OCI-LY7 (cell line): ENCODE measurements at regions not wholly inside any gene's neighbourhood (a gene's known extent, or its start where the extent isn't known, plus 50 kb on each side); places are given as distances from the start of the nearest gene placed in this dataset.

Experiments
- EZH2phosphoT487 ChIP-seq: fragments of 200-600 bp; sonication (generic); IDR thresholded peaks from 2 replicates; pipeline ENCODE4 v1.6.1; 2018; ENCODE audit warnings: low read depth, borderline replicate concordance, mild to moderate bottlenecking, mixed run types, antibody characterized with exemption, low read length, moderate library complexity, mixed read lengths
- TF ChIP-seq, protein P1 (sequence below): fragments of 200-600 bp; sonication (generic); conservative IDR thresholded peaks from 2 replicates; pipeline ENCODE4 v1.5.1; 2014; ENCODE audit warnings: mild to moderate bottlenecking, antibody characterized with exemption, low read length, moderate library complexity, mixed read lengths

DNA sequence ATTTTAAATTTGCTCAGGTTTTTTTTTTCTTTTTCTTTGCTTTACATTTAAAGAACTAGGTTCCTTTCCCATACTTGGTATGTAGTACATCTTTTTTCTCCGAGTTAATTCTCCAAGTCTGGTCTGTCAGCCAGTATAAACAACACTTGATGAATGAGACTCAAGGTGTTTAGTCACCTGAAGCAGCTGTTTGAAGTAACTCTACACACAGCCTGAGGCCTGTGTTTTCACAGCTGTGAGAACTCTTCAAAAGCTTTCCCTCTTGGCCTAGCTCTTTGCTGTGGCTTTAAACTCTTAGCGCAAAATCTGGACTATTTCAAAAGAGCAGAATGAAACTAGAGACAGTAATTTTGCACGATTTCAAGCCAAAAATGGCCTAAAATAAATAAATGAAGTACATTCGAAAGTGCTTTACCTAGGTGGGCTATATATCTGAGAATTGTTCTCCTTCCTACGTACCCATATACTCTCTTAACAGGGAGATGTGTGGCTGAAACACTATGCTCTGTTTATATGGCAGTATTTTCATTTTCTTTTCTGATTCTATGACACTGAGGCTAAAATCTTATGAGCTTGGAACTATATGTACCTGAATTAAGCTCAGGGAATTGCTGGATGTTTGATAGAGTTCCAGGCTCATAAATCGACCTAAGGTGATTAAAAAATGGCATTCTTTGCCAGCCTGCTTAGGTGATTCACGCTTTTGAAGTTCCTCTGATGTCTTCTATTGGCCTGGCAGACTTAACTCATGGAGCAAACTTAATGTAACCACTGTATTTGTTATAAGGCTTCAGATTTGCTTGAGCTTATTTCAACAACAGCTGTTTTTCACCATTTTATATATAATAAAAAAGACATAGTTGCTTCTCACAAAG lies 1044.1 kb upstream of the ZEB2 start:
- TF ChIP-seq, protein P1, sequence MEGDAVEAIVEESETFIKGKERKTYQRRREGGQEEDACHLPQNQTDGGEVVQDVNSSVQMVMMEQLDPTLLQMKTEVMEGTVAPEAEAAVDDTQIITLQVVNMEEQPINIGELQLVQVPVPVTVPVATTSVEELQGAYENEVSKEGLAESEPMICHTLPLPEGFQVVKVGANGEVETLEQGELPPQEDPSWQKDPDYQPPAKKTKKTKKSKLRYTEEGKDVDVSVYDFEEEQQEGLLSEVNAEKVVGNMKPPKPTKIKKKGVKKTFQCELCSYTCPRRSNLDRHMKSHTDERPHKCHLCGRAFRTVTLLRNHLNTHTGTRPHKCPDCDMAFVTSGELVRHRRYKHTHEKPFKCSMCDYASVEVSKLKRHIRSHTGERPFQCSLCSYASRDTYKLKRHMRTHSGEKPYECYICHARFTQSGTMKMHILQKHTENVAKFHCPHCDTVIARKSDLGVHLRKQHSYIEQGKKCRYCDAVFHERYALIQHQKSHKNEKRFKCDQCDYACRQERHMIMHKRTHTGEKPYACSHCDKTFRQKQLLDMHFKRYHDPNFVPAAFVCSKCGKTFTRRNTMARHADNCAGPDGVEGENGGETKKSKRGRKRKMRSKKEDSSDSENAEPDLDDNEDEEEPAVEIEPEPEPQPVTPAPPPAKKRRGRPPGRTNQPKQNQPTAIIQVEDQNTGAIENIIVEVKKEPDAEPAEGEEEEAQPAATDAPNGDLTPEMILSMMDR: no peak
- TF ChIP-seq EZH2phosphoT487: no peak
